ENCODE measurements at regions not wholly inside any gene's neighbourhood (a gene's known extent, or its start where the extent isn't known, plus 50 kb on each side); places are given as distances from the start of the nearest gene placed in this dataset.

DNA sequence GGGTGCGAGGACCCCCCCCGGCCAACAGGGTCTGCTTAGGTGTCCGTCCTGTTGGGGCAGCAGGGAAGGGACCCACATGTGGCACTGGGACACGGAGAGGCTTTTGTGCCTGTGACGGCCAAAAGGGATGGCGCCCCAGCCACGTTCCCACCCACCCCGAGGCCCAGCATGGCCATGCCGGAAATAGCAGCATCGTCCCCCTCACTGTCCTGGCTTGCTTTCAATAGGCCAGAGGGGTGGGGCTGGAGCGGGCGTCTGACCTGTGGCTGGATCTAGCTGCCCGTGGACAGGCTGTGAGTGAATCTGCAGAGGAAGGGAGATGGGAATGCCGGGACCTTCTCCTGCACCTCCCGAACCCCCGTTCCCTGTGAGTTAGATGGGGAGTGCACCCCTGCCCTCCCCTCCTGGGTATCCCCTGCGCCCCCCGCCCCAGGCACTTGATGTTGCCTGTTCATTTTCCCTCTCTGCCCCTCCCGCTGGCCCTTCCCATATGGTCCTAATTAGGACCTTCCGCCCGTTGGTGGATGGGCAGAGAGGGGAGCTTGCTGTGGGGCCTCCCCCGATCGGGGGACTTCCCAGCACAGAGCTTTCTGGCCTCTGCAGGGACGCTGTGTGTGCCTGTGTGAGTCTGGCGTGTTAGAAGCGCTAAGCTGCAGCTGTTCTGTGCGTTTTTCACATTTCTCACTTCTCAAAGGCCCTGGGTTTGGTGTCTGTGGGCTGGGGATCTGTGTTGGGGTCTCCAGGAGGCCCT is 292.8 kb downstream of the SEC14L1 start:
- TF ChIP-seq, protein P1, sequence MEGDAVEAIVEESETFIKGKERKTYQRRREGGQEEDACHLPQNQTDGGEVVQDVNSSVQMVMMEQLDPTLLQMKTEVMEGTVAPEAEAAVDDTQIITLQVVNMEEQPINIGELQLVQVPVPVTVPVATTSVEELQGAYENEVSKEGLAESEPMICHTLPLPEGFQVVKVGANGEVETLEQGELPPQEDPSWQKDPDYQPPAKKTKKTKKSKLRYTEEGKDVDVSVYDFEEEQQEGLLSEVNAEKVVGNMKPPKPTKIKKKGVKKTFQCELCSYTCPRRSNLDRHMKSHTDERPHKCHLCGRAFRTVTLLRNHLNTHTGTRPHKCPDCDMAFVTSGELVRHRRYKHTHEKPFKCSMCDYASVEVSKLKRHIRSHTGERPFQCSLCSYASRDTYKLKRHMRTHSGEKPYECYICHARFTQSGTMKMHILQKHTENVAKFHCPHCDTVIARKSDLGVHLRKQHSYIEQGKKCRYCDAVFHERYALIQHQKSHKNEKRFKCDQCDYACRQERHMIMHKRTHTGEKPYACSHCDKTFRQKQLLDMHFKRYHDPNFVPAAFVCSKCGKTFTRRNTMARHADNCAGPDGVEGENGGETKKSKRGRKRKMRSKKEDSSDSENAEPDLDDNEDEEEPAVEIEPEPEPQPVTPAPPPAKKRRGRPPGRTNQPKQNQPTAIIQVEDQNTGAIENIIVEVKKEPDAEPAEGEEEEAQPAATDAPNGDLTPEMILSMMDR (conservative IDR thresholded peaks at IDR 0.05): no peak
- TF ChIP-seq EZH2 (IDR thresholded peaks at IDR 0.05; ENCODE audit: low read depth): no peak
